ENCODE measurements at regions not wholly inside any gene's neighbourhood (a gene's known extent, or its start where the extent isn't known, plus 50 kb on each side); places are given as distances from the start of the nearest gene placed in this dataset.

- H3K27me3 ChIP-seq (replicated peaks in 1 of 2; ENCODE audit: control insufficient read depth in 2 of 2, extremely low read depth in 1 of 2, insufficient read depth in 2 of 2, low read length in 1 of 2), result peaks cover 0 to 26% of the 10 kb centered on the region in 2 experiments
- ChIA-PET CTCF (no interaction called here), POLR2A (no interaction called here)
- no peak for ATAC-seq (replicated peaks in 1 of 4)
- H3K4me3 ChIP-seq (ENCODE audit: control insufficient read depth in 1 of 2, extremely low read depth in 1 of 2, low read length in 1 of 2), result no peak overlapping the region
- Mint-ChIP-seq H3K4me3 (no peak overlapping the region), H3K36me3 (no peaks in the 10 kb centered on the region), H3K9me3 (no peaks in the 10 kb centered on the region), H3K4me1 (no peaks in the 10 kb centered on the region), H3K27me3 (peaks cover 8 to 14% of the 10 kb centered on the region in 2 donors), H3K27ac (no peak overlapping the region)
- DNase-seq, result no peak
- no peaks in the 10 kb centered on the region for H3K36me3 ChIP-seq (ENCODE audit: control insufficient read depth in 2 of 2, extremely low read depth in 1 of 2, insufficient read depth in 1 of 2, low read length in 1 of 2)
- H3K4me1 ChIP-seq (ENCODE audit: control insufficient read depth in 1 of 2, extremely low read depth in 1 of 2, insufficient read depth in 2 of 2, low read length in 2 of 2), result no peaks in the 10 kb centered on the region
- no peak overlapping the region for H3K27ac ChIP-seq (ENCODE audit: low read length)
- WGBS (ENCODE audit: insufficient coverage), result 82% methylated on average over 13 of the region's 15 CpGs
- H3K9me3 ChIP-seq, result no peaks in the 10 kb centered on the region
Measured at GRCh38 chr6:167507376-167507945, 182.6 kb downstream of the TTLL2 start.

- DNase-seq, result no peak
- no peak overlapping the region for H3K27ac Mint-ChIP-seq
- peaks cover 17 to 22% of the 10 kb centered on the region in 2 donors for H3K27me3 Mint-ChIP-seq
- H3K9me3 ChIP-seq, result no peaks in the 10 kb centered on the region
- 86% methylated on average over 29 of the region's 29 CpGs for WGBS (ENCODE audit: insufficient coverage)
- no peak for ATAC-seq (replicated peaks in 1 of 4)
- no peak overlapping the region for H3K4me3 Mint-ChIP-seq
- no peaks in the 10 kb centered on the region for H3K4me1 ChIP-seq (ENCODE audit: control insufficient read depth in 1 of 2, extremely low read depth in 1 of 2, insufficient read depth in 2 of 2, low read length in 2 of 2)
- no peaks in the 10 kb centered on the region for H3K36me3 Mint-ChIP-seq
- H3K4me3 ChIP-seq (ENCODE audit: control insufficient read depth in 1 of 2, extremely low read depth in 1 of 2, low read length in 1 of 2), result no peak overlapping the region
- peaks cover 0 to 31% of the 10 kb centered on the region in 2 experiments for H3K27me3 ChIP-seq (replicated peaks in 1 of 2; ENCODE audit: control insufficient read depth in 2 of 2, extremely low read depth in 1 of 2, insufficient read depth in 2 of 2, low read length in 1 of 2)
- CTCF ChIA-PET, result no interaction called here
- H3K27ac ChIP-seq (ENCODE audit: low read length), result no peak overlapping the region
- no peaks in the 10 kb centered on the region for H3K36me3 ChIP-seq (ENCODE audit: control insufficient read depth in 2 of 2, extremely low read depth in 1 of 2, insufficient read depth in 1 of 2, low read length in 1 of 2)
- POLR2A ChIA-PET, result no interaction called here
- H3K9me3 Mint-ChIP-seq, result no peaks in the 10 kb centered on the region
- H3K4me1 Mint-ChIP-seq, result no peaks in the 10 kb centered on the region
Measured at GRCh38 chr6:167508919-167509852, 184.3 kb downstream of the TTLL2 start.

- H3K9me3 Mint-ChIP-seq, result no peaks in the 10 kb centered on the region
- Histone ChIP-seq H3K27ac (ENCODE audit: low read length) (no peak overlapping the region), H3K27me3 (replicated peaks in 1 of 2; ENCODE audit: control insufficient read depth in 2 of 2, extremely low read depth in 1 of 2, insufficient read depth in 2 of 2, low read length in 1 of 2) (peaks cover 0 to 31% of the 10 kb centered on the region in 2 experiments), H3K4me1 (ENCODE audit: control insufficient read depth in 1 of 2, extremely low read depth in 1 of 2, insufficient read depth in 2 of 2, low read length in 2 of 2) (no peaks in the 10 kb centered on the region), H3K36me3 (ENCODE audit: control insufficient read depth in 2 of 2, extremely low read depth in 1 of 2, insufficient read depth in 1 of 2, low read length in 1 of 2) (no peaks in the 10 kb centered on the region), H3K9me3 (no peaks in the 10 kb centered on the region), H3K4me3 (ENCODE audit: control insufficient read depth in 1 of 2, extremely low read depth in 1 of 2, low read length in 1 of 2) (no peak overlapping the region)
- CTCF ChIA-PET, result no interaction called here
- ATAC-seq (replicated peaks in 1 of 4) (no peak), DNase-seq (no peak)
- H3K4me3 Mint-ChIP-seq, result no peak overlapping the region
- no peak overlapping the region for H3K27ac Mint-ChIP-seq
- H3K27me3 Mint-ChIP-seq, result peaks cover 17 to 22% of the 10 kb centered on the region in 2 donors
- no peaks in the 10 kb centered on the region for H3K36me3 Mint-ChIP-seq
- no peaks in the 10 kb centered on the region for H3K4me1 Mint-ChIP-seq
- WGBS (ENCODE audit: insufficient coverage), result 100% methylated on average over 4 of the region's 10 CpGs
- POLR2A ChIA-PET, result no interaction called here
Measured at GRCh38 chr6:167509853-167510220, 185.0 kb downstream of the TTLL2 start.

GRCh38 chr6:167510648-167511047, 185.8 kb downstream of the TTLL2 start:
- Histone ChIP-seq H3K27me3 (replicated peaks in 1 of 2; ENCODE audit: control insufficient read depth in 2 of 2, extremely low read depth in 1 of 2, insufficient read depth in 2 of 2, low read length in 1 of 2) (peaks cover 0 to 31% of the 10 kb centered on the region in 2 experiments), H3K4me3 (ENCODE audit: control insufficient read depth in 1 of 2, extremely low read depth in 1 of 2, low read length in 1 of 2) (no peak overlapping the region), H3K36me3 (ENCODE audit: control insufficient read depth in 2 of 2, extremely low read depth in 1 of 2, insufficient read depth in 1 of 2, low read length in 1 of 2) (no peaks in the 10 kb centered on the region), H3K9me3 (no peaks in the 10 kb centered on the region), H3K27ac (ENCODE audit: low read length) (no peak overlapping the region), H3K4me1 (ENCODE audit: control insufficient read depth in 1 of 2, extremely low read depth in 1 of 2, insufficient read depth in 2 of 2, low read length in 2 of 2) (no peaks in the 10 kb centered on the region)
- CTCF ChIA-PET, result no interaction called here
- H3K9me3 Mint-ChIP-seq, result no peaks in the 10 kb centered on the region
- DNase-seq (no peak), ATAC-seq (replicated peaks in 1 of 4) (no peak)
- H3K36me3 Mint-ChIP-seq, result no peaks in the 10 kb centered on the region
- POLR2A ChIA-PET, result no interaction called here
- no peak overlapping the region for H3K4me3 Mint-ChIP-seq
- no peak overlapping the region for H3K27ac Mint-ChIP-seq
- 82% methylated on average over 7 of the region's 11 CpGs for WGBS (ENCODE audit: insufficient coverage)
- H3K4me1 Mint-ChIP-seq, result no peaks in the 10 kb centered on the region
- H3K27me3 Mint-ChIP-seq, result peaks cover 17 to 22% of the 10 kb centered on the region in 2 donors

- Mint-ChIP-seq H3K4me1 (no peaks in the 10 kb centered on the region), H3K36me3 (no peaks in the 10 kb centered on the region), H3K4me3 (no peak overlapping the region), H3K9me3 (no peaks in the 10 kb centered on the region), H3K27me3 (peaks cover 17 to 22% of the 10 kb centered on the region in 2 donors), H3K27ac (no peak overlapping the region)
- H3K4me3 ChIP-seq (ENCODE audit: control insufficient read depth in 1 of 2, extremely low read depth in 1 of 2, low read length in 1 of 2), result no peak overlapping the region
- ATAC-seq (replicated peaks in 1 of 4) (no peak), DNase-seq (no peak)
- H3K36me3 ChIP-seq (ENCODE audit: control insufficient read depth in 2 of 2, extremely low read depth in 1 of 2, insufficient read depth in 1 of 2, low read length in 1 of 2), result no peaks in the 10 kb centered on the region
- H3K9me3 ChIP-seq, result no peaks in the 10 kb centered on the region
- ChIA-PET POLR2A (no interaction called here), CTCF (no interaction called here)
- no peak overlapping the region for H3K27ac ChIP-seq (ENCODE audit: low read length)
- 53% methylated on average over 5 of the region's 11 CpGs for WGBS (ENCODE audit: insufficient coverage)
- peaks cover 0 to 34% of the 10 kb centered on the region in 2 experiments for H3K27me3 ChIP-seq (replicated peaks in 1 of 2; ENCODE audit: control insufficient read depth in 2 of 2, extremely low read depth in 1 of 2, insufficient read depth in 2 of 2, low read length in 1 of 2)
- no peaks in the 10 kb centered on the region for H3K4me1 ChIP-seq (ENCODE audit: control insufficient read depth in 1 of 2, extremely low read depth in 1 of 2, insufficient read depth in 2 of 2, low read length in 2 of 2)
Measured at GRCh38 chr6:167512696-167513375, 187.9 kb downstream of the TTLL2 start.

GRCh38 chr6:167513778-167514177, 188.9 kb downstream of the TTLL2 start:
- Histone ChIP-seq H3K27ac (ENCODE audit: low read length) (no peak overlapping the region), H3K36me3 (ENCODE audit: control insufficient read depth in 2 of 2, extremely low read depth in 1 of 2, insufficient read depth in 1 of 2, low read length in 1 of 2) (no peaks in the 10 kb centered on the region), H3K4me1 (ENCODE audit: control insufficient read depth in 1 of 2, extremely low read depth in 1 of 2, insufficient read depth in 2 of 2, low read length in 2 of 2) (no peaks in the 10 kb centered on the region), H3K9me3 (no peaks in the 10 kb centered on the region), H3K4me3 (ENCODE audit: control insufficient read depth in 1 of 2, extremely low read depth in 1 of 2, low read length in 1 of 2) (no peak overlapping the region), H3K27me3 (replicated peaks in 1 of 2; ENCODE audit: control insufficient read depth in 2 of 2, extremely low read depth in 1 of 2, insufficient read depth in 2 of 2, low read length in 1 of 2) (peaks cover 0 to 41% of the 10 kb centered on the region in 2 experiments)
- WGBS (ENCODE audit: insufficient coverage), result 20% methylated on average over 1 of the region's 9 CpGs
- ChIA-PET CTCF (no interaction called here), POLR2A (no interaction called here)
- H3K27ac Mint-ChIP-seq, result no peak overlapping the region
- DNase-seq (no peak), ATAC-seq (replicated peaks in 1 of 4) (no peak)
- H3K4me3 Mint-ChIP-seq, result no peak overlapping the region
- H3K36me3 Mint-ChIP-seq, result no peaks in the 10 kb centered on the region
- H3K4me1 Mint-ChIP-seq, result no peaks in the 10 kb centered on the region
- peaks cover 17 to 22% of the 10 kb centered on the region in 2 donors for H3K27me3 Mint-ChIP-seq
- no peaks in the 10 kb centered on the region for H3K9me3 Mint-ChIP-seq
